Panc1 (cell line): ENCODE measurements at regions not wholly inside any gene's neighbourhood (a gene's known extent, or its start where the extent isn't known, plus 50 kb on each side); places are given as distances from the start of the nearest gene placed in this dataset.
"Not testable (repeated sequence)": the region's sequence is repeated elsewhere in the genome, so short reads cannot be mapped to it uniquely, and the experiment has no call there.

Source experiments
- ATAC-seq: fragments of 200-7000 bp; cut with Tn5 transposase; 2 replicates; pipeline ENCODE4 v1.9.1; 2020; ENCODE audit warnings: mild to moderate bottlenecking, moderate library complexity
- BruUV-seq: library from RNA; stranded (reverse); fragments of 400-500 nt; replicated peaks from 2 replicates; lab custom pipeline; 2021; lab: Mats Ljungman, UMichigan
- CTCF ChIA-PET: fragments of 300-600 bp; sonication (Branson Sonifier 250); formaldehyde crosslinking; loops from one replicate; lab custom pipeline; 2022; ENCODE audit warnings: antibody characterized with exemption; lab: Charles Lee
- POLR2A ChIA-PET: fragments of 300-600 bp; sonication (Branson Sonifier 250); formaldehyde crosslinking; loops from one replicate; lab custom pipeline; 2022; ENCODE audit warnings: antibody characterized with exemption; lab: Charles Lee
- DNase-seq: peaks from one replicate; pipeline ENCODE4 v3.0.0-alpha.2; 2010; ENCODE audit warnings: low read depth, low spot score
- H3K27ac ChIP-seq: 2 replicates; pipeline ENCODE4 v1.5.1; 2011; ENCODE audit warnings: mild to moderate bottlenecking, low read length, inconsistent platforms
- H3K27me3 ChIP-seq: fragments of 200-500 bp; sonication (Bioruptor generic); 2 replicates; pipeline ENCODE4 v1.6.0; 2014; ENCODE audit warnings: low read length, inconsistent platforms; ENCODE audit not compliant: control insufficient read depth, insufficient read depth
- H3K36me3 ChIP-seq: fragments of 200-500 bp; sonication (Bioruptor generic); 2 replicates; pipeline ENCODE4 v1.5.1; 2014; ENCODE audit warnings: inconsistent platforms, mild to moderate bottlenecking, low read length, moderate library complexity; ENCODE audit not compliant: control insufficient read depth, insufficient read depth
- H3K4me1 ChIP-seq: 2 replicates; pipeline ENCODE4 v1.5.1; 2011; ENCODE audit warnings: inconsistent platforms, mild to moderate bottlenecking, low read length, moderate library complexity; ENCODE audit not compliant: control insufficient read depth, insufficient read depth
- H3K4me3 ChIP-seq, 2 experiments: 2 replicates each; pipeline ENCODE4 v1.5.1; 2011 to 2012; ENCODE audit warnings: low read depth in 2 of 2, low read length in 2 of 2, mild to moderate bottlenecking in 2 of 2, inconsistent platforms in 1 of 2, moderate library complexity in 1 of 2
- H3K9me3 ChIP-seq: fragments of 200-500 bp; sonication (Bioruptor generic); 2 replicates; pipeline ENCODE4 v1.5.1; 2014; ENCODE audit warnings: low read depth, mild to moderate bottlenecking, inconsistent platforms, low read length, moderate library complexity; ENCODE audit not compliant: control insufficient read depth, insufficient read depth
- CTCF ChIP-seq: fragments of 450-650 bp; IDR thresholded peaks from 2 replicates; pipeline ENCODE4 v1.5.1; 2017; ENCODE audit warnings: mild to moderate bottlenecking
- POLR2AphosphoS5 ChIP-seq: IDR thresholded peaks from 2 replicates; pipeline ENCODE4 v1.6.1; 2012; ENCODE audit warnings: mild to moderate bottlenecking, low read depth, low read length, moderate library complexity
- REST ChIP-seq, 2 experiments: IDR thresholded peaks; 2 replicates each; pipeline ENCODE4 v1.6.1; 2011 to 2012; ENCODE audit warnings: low read depth in 2 of 2, control low read depth in 1 of 2, low read length in 1 of 2, mild to moderate bottlenecking in 1 of 2, moderate library complexity in 1 of 2; ENCODE audit not compliant: insufficient read depth in 1 of 2
- SIN3A ChIP-seq: IDR thresholded peaks from 2 replicates; pipeline ENCODE4 v1.6.1; 2012; ENCODE audit warnings: low read depth, mild to moderate bottlenecking, low read length, moderate library complexity, borderline replicate concordance; ENCODE audit not compliant: insufficient read depth
- TCF7L2 ChIP-seq: IDR thresholded peaks from 2 replicates; pipeline ENCODE4 v1.6.1; 2011; ENCODE audit warnings: mild to moderate bottlenecking, low read depth, low read length, inconsistent platforms
- in situ Hi-C: cut with HindIII; loops from 2 replicates; pipeline ENCODE4 v1.10.0; 2016; ENCODE audit warnings: low sequenced_read_pairs, low pct_unique_long_range_greater_than_20kb
- intact Hi-C: fragments of 100-400 bp; cut with micrococcal nuclease; formaldehyde crosslinking; loops from one replicate; pipeline ENCODE4 v1.10.0; 2022; ENCODE audit not compliant: unreplicated experiment

- DNase-seq (no peak), ATAC-seq (no peak)
- in situ Hi-C loops (no loop called here), intact Hi-C loops (no loop called here)
- Histone ChIP-seq H3K27me3 (no peaks in the 10 kb centered on the region), H3K9me3 (no peaks in the 10 kb centered on the region), H3K4me1 (no peaks in the 10 kb centered on the region), H3K27ac (no peak overlapping the region), H3K4me3 (no peak overlapping the region), H3K36me3 (no peaks in the 10 kb centered on the region)
- POLR2A ChIA-PET = no interaction called here
- CTCF ChIA-PET = no interaction called here
- no TSS peak for BruUV-seq
- TF ChIP-seq CTCF (no peak), POLR2AphosphoS5 (no peak), SIN3A (no peak), TCF7L2 (no peak), REST (IDR thresholded peaks at IDR 0.05; ENCODE audit: insufficient read depth in 1 of 2, low read depth in 2 of 2, low read length in 1 of 2) (no peak)
These were observed 1255.7 kb upstream of the LRRTM3 start for GRCh38 chr10:65670087-65670486.

- intact Hi-C loops, H3K9me3 ChIP-seq, in situ Hi-C loops, H3K27me3 ChIP-seq, H3K4me1 ChIP-seq, H3K27ac ChIP-seq, ATAC-seq, H3K4me3 ChIP-seq, POLR2A ChIA-PET, BruUV-seq, CTCF ChIA-PET, DNase-seq, H3K36me3 ChIP-seq: not testable (repeated sequence)
These were observed 1255.2 kb upstream of the LRRTM3 start for GRCh38 chr10:65670596-65670995.

GRCh38 chr10:65675236-65675635, 1250.6 kb upstream of the LRRTM3 start:
- Histone ChIP-seq H3K27ac (no peak overlapping the region), H3K4me1 (no peaks in the 10 kb centered on the region), H3K27me3 (no peaks in the 10 kb centered on the region), H3K36me3 (no peaks in the 10 kb centered on the region), H3K9me3 (peaks cover 5% of the 10 kb centered on the region; the same call in 1 of the 2 replicates), H3K4me3 (no peak overlapping the region)
- no TSS peak for BruUV-seq
- no peak for TF ChIP-seq CTCF
- no peak for TF ChIP-seq POLR2AphosphoS5
- no peak for TF ChIP-seq TCF7L2
- TF ChIP-seq REST (IDR thresholded peaks at IDR 0.05; ENCODE audit: insufficient read depth in 1 of 2, low read depth in 2 of 2, low read length in 1 of 2) = no peak
- no peak for TF ChIP-seq SIN3A
- intact Hi-C loops (no loop called here), in situ Hi-C loops (no loop called here)
- no peak for ATAC-seq
- ChIA-PET POLR2A (no interaction called here), CTCF (no interaction called here)
- no peak for DNase-seq
